Kidney epithelial cell (primary cell): ENCODE measurements at regions not wholly inside any gene's neighbourhood (a gene's known extent, or its start where the extent isn't known, plus 50 kb on each side); places are given as distances from the start of the nearest gene placed in this dataset.

Source experiments
- DNase-seq: peaks from one replicate; pipeline ENCODE4 v3.0.0-alpha.2; 2010; ENCODE audit warnings: low read depth
- H3K27me3 ChIP-seq: 2 replicates; pipeline ENCODE4 v1.6.0; 2011; ENCODE audit warnings: low read length; ENCODE audit not compliant: control insufficient read depth, insufficient read depth
- H3K36me3 ChIP-seq: 2 replicates; pipeline ENCODE4 v1.5.1; 2011; ENCODE audit warnings: low read length; ENCODE audit not compliant: control insufficient read depth, insufficient read depth
- H3K4me3 ChIP-seq: 2 replicates; pipeline ENCODE4 v1.5.1; 2011; ENCODE audit warnings: low read depth, mild to moderate bottlenecking, control low read depth, low read length
- TF ChIP-seq, protein P1 (sequence below): IDR thresholded peaks from 2 replicates; pipeline ENCODE4 v1.5.1; 2011; ENCODE audit warnings: mild to moderate bottlenecking, moderate library complexity, low read length, control low read depth, inconsistent platforms; ENCODE audit not compliant: insufficient read depth, poor library complexity, severe bottlenecking

DNA sequence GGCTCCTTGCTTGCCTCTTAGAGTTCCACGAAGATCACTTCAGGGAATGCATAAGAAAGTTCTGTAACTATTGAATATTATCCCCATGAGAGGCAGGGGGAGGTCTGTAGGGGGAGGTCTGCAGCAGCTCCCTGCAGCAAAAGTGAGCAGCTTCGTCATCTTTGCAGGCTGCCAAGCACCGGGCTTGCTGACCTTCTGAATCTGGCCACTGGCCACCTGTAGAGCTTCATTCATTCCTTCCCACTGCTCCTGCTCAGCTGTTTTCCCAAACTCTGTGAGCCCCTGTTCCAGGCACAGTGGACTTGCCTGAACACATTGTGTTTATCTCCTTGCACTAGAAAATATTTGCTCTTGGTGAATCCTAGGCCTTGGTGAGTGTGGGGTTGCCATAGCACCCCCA, 443.3 kb downstream of the HAPSTR1 start:
- Histone ChIP-seq H3K36me3 (no peaks in the 10 kb centered on the region), H3K4me3 (no peak overlapping the region), H3K27me3 (no peaks in the 10 kb centered on the region)
- TF ChIP-seq, protein P1, sequence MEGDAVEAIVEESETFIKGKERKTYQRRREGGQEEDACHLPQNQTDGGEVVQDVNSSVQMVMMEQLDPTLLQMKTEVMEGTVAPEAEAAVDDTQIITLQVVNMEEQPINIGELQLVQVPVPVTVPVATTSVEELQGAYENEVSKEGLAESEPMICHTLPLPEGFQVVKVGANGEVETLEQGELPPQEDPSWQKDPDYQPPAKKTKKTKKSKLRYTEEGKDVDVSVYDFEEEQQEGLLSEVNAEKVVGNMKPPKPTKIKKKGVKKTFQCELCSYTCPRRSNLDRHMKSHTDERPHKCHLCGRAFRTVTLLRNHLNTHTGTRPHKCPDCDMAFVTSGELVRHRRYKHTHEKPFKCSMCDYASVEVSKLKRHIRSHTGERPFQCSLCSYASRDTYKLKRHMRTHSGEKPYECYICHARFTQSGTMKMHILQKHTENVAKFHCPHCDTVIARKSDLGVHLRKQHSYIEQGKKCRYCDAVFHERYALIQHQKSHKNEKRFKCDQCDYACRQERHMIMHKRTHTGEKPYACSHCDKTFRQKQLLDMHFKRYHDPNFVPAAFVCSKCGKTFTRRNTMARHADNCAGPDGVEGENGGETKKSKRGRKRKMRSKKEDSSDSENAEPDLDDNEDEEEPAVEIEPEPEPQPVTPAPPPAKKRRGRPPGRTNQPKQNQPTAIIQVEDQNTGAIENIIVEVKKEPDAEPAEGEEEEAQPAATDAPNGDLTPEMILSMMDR, result no peak
- DNase-seq, result no peak

- TF ChIP-seq, protein P1, result no peak
- Histone ChIP-seq H3K27me3 (no peaks in the 10 kb centered on the region), H3K36me3 (no peaks in the 10 kb centered on the region)
Observed at GRCh38 chr16:9536905-9537304, 445.5 kb downstream of the HAPSTR1 start.

GRCh38 chr16:9539346-9539745, 447.9 kb downstream of the HAPSTR1 start:
- TF ChIP-seq, protein P1, result no peak
- Histone ChIP-seq H3K27me3 (no peaks in the 10 kb centered on the region), H3K4me3 (no peak overlapping the region), H3K36me3 (no peaks in the 10 kb centered on the region)
- DNase-seq, result no peak

More at GRCh38 chr16:9536905-9537304, 445.5 kb downstream of the HAPSTR1 start:
- no peak for DNase-seq
- H3K4me3 ChIP-seq, result no peak overlapping the region

DNA sequence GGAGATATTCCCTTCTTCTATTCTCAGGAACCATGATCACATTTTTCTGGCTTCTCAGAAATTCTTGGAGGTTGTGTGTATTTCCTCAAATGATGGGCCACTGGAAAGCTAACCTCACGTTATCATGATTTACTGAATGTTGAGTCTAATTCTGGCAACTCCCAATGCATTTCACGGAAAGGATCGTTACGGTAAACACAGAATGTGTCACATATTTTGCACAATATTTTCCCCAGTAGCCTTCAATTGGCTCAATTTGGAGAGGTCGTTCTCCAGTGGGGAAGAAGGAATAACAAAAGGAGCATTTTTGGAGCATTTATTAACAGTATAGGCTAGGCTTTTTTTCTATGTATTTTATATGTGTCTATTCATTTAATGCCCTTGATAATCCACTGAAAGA, 450.3 kb downstream of the HAPSTR1 start:
- Histone ChIP-seq H3K4me3 (no peak overlapping the region), H3K36me3 (no peaks in the 10 kb centered on the region), H3K27me3 (no peaks in the 10 kb centered on the region)
- no peak for DNase-seq
- TF ChIP-seq, protein P1, result no peak

DNA sequence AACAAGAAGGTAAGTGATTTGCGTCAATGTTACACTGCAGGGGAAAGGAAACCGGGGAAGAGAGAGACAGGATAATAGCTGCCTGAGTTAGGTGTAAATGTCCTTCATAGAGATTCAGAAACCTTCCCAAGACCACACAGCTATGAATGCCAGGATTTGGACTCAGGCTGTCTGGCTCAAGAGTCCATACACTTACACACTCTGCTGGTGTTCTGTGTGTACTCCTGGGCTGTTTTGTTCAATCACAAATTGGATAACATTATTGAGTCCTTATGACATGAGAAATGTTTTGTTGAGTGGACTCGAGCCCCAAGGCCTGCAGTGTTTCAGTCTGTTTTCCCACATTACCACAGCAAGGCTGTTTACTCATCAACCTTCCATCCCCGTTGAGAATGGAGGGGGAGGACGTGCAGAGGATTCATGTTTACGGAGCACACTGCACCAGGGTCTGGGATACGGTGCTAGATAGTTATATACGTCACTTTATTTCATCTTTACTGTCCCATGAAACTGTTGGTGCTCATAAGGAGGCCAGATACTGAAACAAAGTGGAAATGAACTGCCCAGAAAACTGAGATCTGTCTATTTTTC, 450.8 kb downstream of the HAPSTR1 start:
- TF ChIP-seq, protein P1, result no peak
- Histone ChIP-seq H3K36me3 (no peaks in the 10 kb centered on the region), H3K4me3 (no peak overlapping the region), H3K27me3 (no peaks in the 10 kb centered on the region)
- no peak for DNase-seq
